Right lobe of liver (tissue), 6 donors: ENCODE measurements at regions not wholly inside any gene's neighbourhood (a gene's known extent, or its start where the extent isn't known, plus 50 kb on each side); places are given as distances from the start of the nearest gene placed in this dataset.

Experiments
- ATAC-seq, 4 donors: fragments of 200-7000 bp; cut with Tn5 transposase; one replicate each; pipeline ENCODE4 v1.9.1; 2020; ENCODE audit warnings: mild to moderate bottlenecking in 4 of 4, moderate library complexity in 4 of 4
- DNase-seq, 3 donors: peaks; one replicate each; pipeline ENCODE4 v3.0.0-alpha.2; 2020
- H3K27ac ChIP-seq, 3 donors: fragments of 200-600 bp; one replicate each; pipeline ENCODE4 v1.8.0; 2022
- H3K27me3 ChIP-seq, 2 donors: fragments of 200-600 bp; one replicate each; pipeline ENCODE4 v1.8.0; 2022
- H3K36me3 ChIP-seq, 4 donors: fragments of 200-600 bp; sonication (generic) in 1 of 4; one replicate each; pipeline versions ENCODE4 v1.5.1 to v1.8.0; 2017 to 2022; ENCODE audit warnings: control low read depth in 1 of 4
- H3K4me1 ChIP-seq, 4 donors: fragments of 200-600 bp; sonication (generic) in 1 of 4; one replicate each; pipeline versions ENCODE4 v1.5.1 to v1.8.0; 2017 to 2022; ENCODE audit warnings: control low read depth in 1 of 4
- H3K4me3 ChIP-seq, 3 donors: fragments of 200-600 bp; one replicate each; pipeline ENCODE4 v1.8.0; 2022
- H3K9me3 ChIP-seq, 4 donors: fragments of 200-600 bp; sonication (generic) in 1 of 4; one replicate each; pipeline versions ENCODE4 v1.5.1 to v1.8.0; 2017 to 2022; ENCODE audit warnings: control low read depth in 1 of 4
- POLR2A ChIP-seq: fragments of 450-650 bp; IDR thresholded peaks from one replicate; pipeline ENCODE4 v1.6.1; 2017; ENCODE audit warnings: antibody characterized with exemption, mild to moderate bottlenecking
- WGBS: methylation state at CpG from one replicate; pipeline ENCODE4 v1.1.6; 2018; ENCODE audit warnings: low coverage, low lambda C conversion rate; ENCODE audit not compliant: insufficient coverage; ENCODE audit errors: missing lambda C conversion rate; 5-methylcytosine and 5-hydroxymethylcytosine counted together
- intact Hi-C, 2 donors: fragments of 100-400 bp; cut with DNase I; formaldehyde crosslinking; loops; one replicate each; pipeline versions ENCODE4 v1.11.2 to v1.14.1; 2022
- TF ChIP-seq, protein P1 (sequence below), 4 donors: fragments of 200-600 bp in 3 of 4; fragments of 450-650 bp in 1 of 4; IDR thresholded peaks; one replicate each; pipeline versions ENCODE4 v1.5.1 to v1.8.0; 2016 to 2022; ENCODE audit warnings: antibody characterized with exemption in 4 of 4, mild to moderate bottlenecking in 2 of 4
- donor health status: DM: no; HTN: yes; CAD: no.
- donor health status: DM: no; HTN: no; CAD: no.
- donor health status: DM: no; HTN: no; CAD: no.
- donor health status: DM: no; HTN: yes; CAD: no.
- donor health status: DM: no; HTN: yes; CAD: no.

GRCh38 chr22:49408102-49408836, 419.4 kb downstream of the BRD1 start:
- intact Hi-C loops: no loop called here
- Histone ChIP-seq H3K27me3 (no peaks in the 10 kb centered on the region), H3K27ac (no peak overlapping the region), H3K9me3 (no peaks in the 10 kb centered on the region), H3K4me3 (no peak overlapping the region), H3K36me3 (no peaks in the 10 kb centered on the region), H3K4me1 (no peaks in the 10 kb centered on the region)
- DNase-seq: no peak
- no peak for TF ChIP-seq POLR2A
- TF ChIP-seq, protein P1, sequence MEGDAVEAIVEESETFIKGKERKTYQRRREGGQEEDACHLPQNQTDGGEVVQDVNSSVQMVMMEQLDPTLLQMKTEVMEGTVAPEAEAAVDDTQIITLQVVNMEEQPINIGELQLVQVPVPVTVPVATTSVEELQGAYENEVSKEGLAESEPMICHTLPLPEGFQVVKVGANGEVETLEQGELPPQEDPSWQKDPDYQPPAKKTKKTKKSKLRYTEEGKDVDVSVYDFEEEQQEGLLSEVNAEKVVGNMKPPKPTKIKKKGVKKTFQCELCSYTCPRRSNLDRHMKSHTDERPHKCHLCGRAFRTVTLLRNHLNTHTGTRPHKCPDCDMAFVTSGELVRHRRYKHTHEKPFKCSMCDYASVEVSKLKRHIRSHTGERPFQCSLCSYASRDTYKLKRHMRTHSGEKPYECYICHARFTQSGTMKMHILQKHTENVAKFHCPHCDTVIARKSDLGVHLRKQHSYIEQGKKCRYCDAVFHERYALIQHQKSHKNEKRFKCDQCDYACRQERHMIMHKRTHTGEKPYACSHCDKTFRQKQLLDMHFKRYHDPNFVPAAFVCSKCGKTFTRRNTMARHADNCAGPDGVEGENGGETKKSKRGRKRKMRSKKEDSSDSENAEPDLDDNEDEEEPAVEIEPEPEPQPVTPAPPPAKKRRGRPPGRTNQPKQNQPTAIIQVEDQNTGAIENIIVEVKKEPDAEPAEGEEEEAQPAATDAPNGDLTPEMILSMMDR (IDR thresholded peaks at IDR 0.05): no peak
- WGBS: 37% methylated on average over 6 of the region's 8 CpGs
- no peak for ATAC-seq

- Histone ChIP-seq H3K36me3 (no peaks in the 10 kb centered on the region), H3K9me3 (no peaks in the 10 kb centered on the region), H3K4me1 (no peaks in the 10 kb centered on the region), H3K27ac (no peak overlapping the region), H3K4me3 (no peak overlapping the region), H3K27me3 (no peaks in the 10 kb centered on the region)
- WGBS: 22% methylated on average over 5 of the region's 19 CpGs
- no peak for ATAC-seq
- no peak for TF ChIP-seq POLR2A
- TF ChIP-seq, protein P1 (IDR thresholded peaks at IDR 0.05): no peak
- intact Hi-C loops: no loop called here
- DNase-seq: no peak
Observed at GRCh38 chr22:49406879-49407587, 420.6 kb downstream of the BRD1 start.

- intact Hi-C loops: no loop called here
- Histone ChIP-seq H3K27me3 (no peaks in the 10 kb centered on the region), H3K4me3 (no peak overlapping the region), H3K9me3 (no peaks in the 10 kb centered on the region), H3K4me1 (no peaks in the 10 kb centered on the region), H3K36me3 (no peaks in the 10 kb centered on the region), H3K27ac (no peak overlapping the region)
- 54% methylated on average over 14 of the region's 14 CpGs for WGBS
- ATAC-seq (no peak), DNase-seq (no peak)
- no peak for TF ChIP-seq POLR2A
- TF ChIP-seq, protein P1 (IDR thresholded peaks at IDR 0.05): no peak
Observed at GRCh38 chr22:49406047-49406650, 421.5 kb downstream of the BRD1 start.

GRCh38 chr22:49405590-49405989, 422.1 kb downstream of the BRD1 start:
- WGBS: 43% methylated on average over 2 of the region's 3 CpGs
- ATAC-seq (no peak), DNase-seq (no peak)
- Histone ChIP-seq H3K27ac (no peak overlapping the region), H3K27me3 (no peaks in the 10 kb centered on the region), H3K36me3 (no peaks in the 10 kb centered on the region), H3K4me1 (no peaks in the 10 kb centered on the region), H3K9me3 (no peaks in the 10 kb centered on the region), H3K4me3 (no peak overlapping the region)
- intact Hi-C loops: no loop called here
- TF ChIP-seq, protein P1 (IDR thresholded peaks at IDR 0.05): no peak
